Breast epithelium (tissue), 3 donors: ENCODE measurements at regions not wholly inside any gene's neighbourhood (a gene's known extent, or its start where the extent isn't known, plus 50 kb on each side); places are given as distances from the start of the nearest gene placed in this dataset.

Source experiments
- CTCF ChIP-seq, 3 donors: fragments of 450-650 bp; IDR thresholded peaks; one replicate each; pipeline ENCODE4 v1.5.1; 2016 to 2017; ENCODE audit warnings: antibody characterized with exemption in 3 of 3, mild to moderate bottlenecking in 3 of 3, moderate library complexity in 3 of 3
- POLR2A ChIP-seq: fragments of 450-650 bp; IDR thresholded peaks from one replicate; pipeline ENCODE4 v1.6.1; 2016; ENCODE audit warnings: antibody characterized with exemption, mild to moderate bottlenecking, moderate library complexity

DNA sequence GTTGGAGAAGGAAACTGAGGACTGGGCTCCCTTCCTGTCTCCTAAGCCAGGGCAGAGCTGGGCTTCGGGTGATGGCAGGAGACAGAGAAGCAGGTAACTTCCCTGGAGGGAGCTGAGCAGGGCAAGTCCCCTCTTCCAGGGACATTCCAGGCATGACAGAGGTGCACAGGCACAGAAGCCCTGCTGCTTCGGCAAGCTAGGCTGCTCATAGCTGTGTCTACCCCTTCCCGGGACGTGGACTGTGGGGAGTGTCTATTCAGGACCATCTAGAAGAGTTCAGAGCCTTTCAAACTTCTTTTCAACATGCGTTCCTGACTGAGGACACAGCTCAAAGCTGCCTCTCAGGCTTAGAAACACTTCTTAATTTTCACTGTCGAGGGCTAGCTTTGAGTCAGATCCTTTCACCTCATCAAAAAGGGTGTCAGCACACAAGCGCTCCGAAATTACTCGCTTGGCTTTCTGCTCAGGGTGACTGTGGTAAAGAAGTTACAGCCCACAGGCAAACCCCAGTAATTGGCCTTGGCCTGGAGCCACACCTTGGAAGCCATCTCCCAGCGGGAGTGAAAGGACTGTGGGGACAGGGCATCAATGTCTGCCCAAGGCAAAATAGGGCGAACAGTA is 63.7 kb upstream of the STEAP1B start:
- TF ChIP-seq CTCF (IDR thresholded peaks at IDR 0.05) = no peak
- TF ChIP-seq POLR2A = no peak
